ENCODE measurements at regions not wholly inside any gene's neighbourhood (a gene's known extent, or its start where the extent isn't known, plus 50 kb on each side); places are given as distances from the start of the nearest gene placed in this dataset.

GRCh38 chr5:61252643-61252925 lies 79.5 kb upstream of the ZSWIM6 start:
- TF ChIP-seq POLR2A (IDR thresholded peaks at IDR 0.05; ENCODE audit: low read depth, low read length), result no peak
- no peak for TF ChIP-seq TAF1 (IDR thresholded peaks at IDR 0.05; ENCODE audit: low read depth, low read length)
